ENCODE measurements at regions not wholly inside any gene's neighbourhood (a gene's known extent, or its start where the extent isn't known, plus 50 kb on each side); places are given as distances from the start of the nearest gene placed in this dataset.
"Not testable (repeated sequence)": the region's sequence is repeated elsewhere in the genome, so short reads cannot be mapped to it uniquely, and the experiment has no call there.

- no peak for DNase-seq
These were observed 190.0 kb upstream of the IRS2 start for GRCh38 chr13:109976206-109976997.

GRCh38 chr13:109974354-109974753, 188.0 kb upstream of the IRS2 start:
- DNase-seq, result no peak

DNA sequence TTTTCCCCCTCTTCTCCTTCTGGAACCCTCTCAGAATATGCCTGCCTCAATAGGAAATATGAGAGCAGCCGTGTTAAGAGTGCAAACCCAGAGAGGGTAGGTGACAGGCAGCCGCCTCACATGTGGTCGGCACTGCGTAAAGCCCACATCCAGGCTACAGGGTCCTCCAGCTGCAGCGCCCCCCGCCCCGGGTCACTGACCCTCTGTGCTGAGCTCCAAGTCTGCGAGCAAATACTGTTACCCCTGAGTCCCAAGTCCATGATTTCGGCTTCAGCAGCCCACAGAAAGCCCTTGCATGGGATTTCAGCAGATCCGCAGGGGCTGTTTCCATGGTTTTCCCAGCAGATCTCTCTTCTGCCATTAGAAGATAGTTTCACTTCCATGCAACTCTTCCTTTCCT, 186.9 kb upstream of the IRS2 start:
- DNase-seq, result no peak

DNA sequence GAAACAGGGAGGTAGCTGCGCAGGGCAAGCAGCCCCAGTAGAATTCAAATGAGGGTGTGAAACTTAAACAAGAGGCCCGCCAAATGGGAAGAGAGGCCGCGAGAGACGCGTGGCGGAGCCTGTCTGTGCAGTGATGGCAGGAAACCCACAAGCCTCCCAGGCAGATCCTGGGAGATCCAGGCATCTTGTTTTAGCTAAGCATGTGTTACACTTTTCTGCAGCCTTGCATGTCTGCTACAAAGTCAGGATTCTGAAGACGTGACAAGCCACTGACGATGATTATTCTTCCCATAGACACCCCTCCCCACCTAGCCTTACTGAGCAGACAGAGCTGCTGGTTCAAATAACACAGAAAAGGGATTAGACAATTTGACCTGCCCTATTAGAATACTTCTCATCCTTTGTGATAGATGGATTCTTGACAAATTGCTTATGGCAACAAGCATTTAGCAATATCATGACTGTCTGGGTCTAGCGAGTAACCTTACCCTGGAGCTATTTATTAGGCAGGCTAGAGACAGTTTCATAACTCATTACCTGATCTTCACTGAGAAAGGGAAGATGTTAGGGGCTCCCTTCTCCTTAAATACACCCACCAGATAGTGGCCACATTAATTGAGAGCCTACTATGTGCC, 185.2 kb upstream of the IRS2 start:
- DNase-seq, result no peak

DNA sequence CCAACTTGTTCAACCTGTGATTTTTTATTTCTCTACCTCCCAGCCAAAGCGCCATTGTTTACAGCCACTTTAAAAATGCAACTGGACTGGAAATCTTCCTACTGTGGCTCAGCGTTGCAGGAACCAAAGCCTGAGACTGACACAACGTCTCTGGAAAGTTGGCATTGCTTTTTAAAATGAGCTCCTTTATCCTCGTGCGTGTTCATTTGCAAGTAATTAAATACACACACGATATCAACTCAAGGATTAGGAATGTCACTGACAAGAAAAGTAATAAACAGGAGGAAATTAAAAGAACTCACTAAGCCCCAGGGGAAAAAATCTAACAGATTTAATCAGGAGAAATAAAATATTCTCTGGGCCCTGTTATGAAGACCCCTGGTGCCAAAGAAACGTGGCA, 184.6 kb upstream of the IRS2 start:
- no peak for DNase-seq

DNA sequence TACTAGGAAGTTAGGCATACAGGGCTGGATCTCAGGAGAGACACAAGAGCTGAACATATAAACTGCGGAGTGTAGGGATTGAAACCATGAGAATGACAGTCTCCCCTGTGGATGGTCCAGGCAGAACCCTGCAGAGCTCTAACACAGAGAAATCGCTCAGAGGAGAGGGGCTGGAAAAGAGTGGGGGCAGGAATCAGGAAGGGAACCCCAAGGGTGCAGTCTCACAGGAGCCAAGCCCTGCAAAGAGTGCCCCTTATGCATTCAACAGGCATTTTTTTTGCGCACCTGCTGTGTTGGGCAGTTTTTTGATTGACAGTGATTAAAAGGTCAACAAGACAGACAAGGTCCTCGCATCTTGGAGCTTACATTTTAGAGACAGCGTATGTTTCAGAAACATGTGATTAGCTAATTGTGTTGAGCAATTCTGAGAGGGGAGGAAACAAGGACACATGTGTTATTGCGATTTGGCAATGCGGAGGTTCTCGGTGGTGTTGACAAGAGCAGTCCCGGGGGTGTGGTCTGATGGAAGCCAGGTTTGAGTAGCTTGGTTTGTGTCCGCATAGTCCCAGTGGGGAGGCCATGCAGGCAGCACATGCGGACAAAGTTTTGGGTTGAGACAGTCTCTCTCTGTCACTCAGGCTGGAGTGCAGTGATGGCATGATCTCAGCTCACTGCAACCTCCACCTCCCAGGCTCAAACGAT, 182.6 kb upstream of the IRS2 start:
- DNase-seq, result no peak

DNA sequence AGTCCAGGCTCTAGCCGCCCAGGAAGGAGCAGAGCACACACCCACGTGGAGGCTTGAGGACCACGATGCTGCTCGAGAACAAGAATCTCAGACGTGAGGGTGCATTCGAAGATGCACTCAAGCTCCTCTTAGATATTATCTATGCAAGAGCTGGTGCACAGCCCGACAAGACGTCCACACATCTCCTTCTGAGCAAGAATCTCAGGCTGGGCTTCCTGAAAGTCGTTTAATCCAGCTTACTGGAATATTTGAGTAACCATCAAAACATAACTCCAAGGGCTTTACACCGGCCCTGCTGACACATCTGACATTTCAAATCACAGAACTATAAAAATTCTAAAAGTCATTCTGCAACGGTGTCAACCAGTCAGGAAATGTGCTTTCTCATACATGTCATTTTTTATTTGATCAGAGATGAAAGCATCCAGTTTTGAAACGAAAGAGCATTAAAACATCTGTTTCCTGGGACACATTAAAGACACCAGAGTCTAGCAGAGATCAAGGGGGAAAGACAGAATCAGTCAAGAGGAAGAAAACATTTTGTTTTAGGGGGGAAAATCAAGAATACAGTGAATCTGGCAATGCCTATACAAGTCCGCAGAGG, 177.7 kb upstream of the IRS2 start:
- no peak for DNase-seq

DNA sequence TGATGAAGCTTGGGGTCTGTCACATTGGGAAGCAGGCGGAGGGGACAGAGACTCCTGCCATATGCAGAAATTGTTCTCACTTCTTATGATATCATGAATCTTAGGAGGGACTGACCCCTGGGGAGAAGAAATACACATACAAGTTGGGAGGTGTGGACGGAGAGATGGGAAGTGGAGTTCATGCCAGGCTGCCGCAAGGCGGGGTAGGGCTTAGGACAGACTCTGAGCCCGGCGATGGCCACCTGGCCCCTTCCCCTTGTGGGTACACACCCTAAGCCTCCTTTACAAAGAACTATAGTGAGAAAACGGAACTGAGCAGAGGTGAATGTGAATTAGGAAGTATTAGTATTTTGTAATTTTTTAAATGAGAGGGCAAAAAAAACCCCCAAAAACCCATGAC, 177.0 kb upstream of the IRS2 start:
- no peak for DNase-seq

DNA sequence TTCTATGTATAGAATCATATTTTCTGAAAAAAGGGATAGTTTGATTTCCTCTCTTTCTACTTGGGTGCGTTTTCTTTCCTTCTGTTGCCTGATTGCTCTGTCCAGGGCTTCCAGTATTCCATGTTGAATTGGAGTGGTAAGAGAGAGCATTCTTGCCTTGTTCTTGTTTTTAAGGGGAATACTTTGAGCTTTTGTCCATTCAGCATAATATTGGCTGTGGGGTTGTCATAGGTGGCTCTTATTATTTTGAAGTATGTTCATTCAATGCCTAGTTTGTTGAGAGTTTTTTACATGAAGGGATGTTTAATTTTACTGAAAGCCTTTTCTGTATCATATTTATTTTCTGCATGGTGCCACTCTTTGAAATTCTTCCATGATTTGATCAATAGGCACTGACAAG, 173.5 kb upstream of the IRS2 start:
- DNase-seq, result no peak

DNA sequence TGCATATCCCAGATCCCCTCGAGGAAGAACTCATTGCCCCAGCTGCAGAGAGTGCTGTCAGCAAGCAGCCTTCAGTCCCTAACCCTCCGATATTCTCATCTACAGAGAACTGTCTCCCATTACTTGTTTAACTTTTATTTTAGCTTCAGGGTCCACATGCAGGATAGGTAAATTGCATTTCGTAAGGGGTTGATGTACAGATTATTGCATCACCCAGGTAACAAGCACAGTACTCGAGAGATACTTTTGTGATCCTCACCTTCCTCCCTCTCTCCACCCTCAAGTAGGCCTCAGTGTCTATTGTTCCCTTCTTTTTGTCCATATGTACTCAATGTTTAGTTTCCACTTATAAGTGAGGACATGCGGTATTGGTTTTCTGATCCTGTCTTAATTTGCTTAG, 171.5 kb upstream of the IRS2 start:
- DNase-seq, result no peak

- DNase-seq, result no peak
These were observed 169.2 kb upstream of the IRS2 start for GRCh38 chr13:109955598-109955997.

DNA sequence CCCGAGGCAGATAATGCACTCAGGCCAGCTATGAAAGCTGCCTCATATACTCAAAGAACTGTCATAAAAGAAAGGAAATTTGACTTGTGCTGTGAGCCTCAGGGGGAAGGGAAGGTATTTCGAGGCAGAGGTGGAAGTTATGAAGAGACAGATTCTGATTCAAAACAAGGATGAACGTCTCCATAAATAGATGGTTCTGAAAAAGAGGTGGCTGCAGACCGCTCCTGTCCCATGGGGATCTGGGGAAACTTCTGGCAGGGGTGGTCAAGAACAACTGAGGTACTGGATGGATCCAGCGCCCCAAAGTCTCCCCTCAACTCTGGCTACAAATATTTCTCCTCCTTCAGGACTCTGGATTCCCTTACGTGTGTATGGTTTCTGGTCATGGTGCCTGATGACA, 168.1 kb upstream of the IRS2 start:
- no peak for DNase-seq

DNA sequence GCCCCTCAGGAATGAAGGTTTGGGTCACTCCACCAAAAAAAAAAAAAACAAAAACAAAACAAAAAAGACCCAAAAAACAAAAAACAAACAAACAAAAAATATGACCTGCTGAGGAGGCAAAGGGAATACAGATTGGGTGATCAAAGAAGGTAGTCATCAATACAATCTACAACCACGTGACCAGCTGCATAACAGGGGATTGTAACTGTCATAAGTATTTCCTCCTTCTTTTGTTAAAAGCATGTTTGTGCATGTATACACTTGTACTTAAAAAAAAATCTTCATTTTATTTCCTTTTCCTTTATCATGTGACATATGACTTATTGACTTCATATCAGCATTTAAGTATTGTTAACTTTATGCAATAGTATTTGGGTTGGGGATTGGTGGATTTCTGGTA, 165.1 kb upstream of the IRS2 start:
- no peak for DNase-seq

DNA sequence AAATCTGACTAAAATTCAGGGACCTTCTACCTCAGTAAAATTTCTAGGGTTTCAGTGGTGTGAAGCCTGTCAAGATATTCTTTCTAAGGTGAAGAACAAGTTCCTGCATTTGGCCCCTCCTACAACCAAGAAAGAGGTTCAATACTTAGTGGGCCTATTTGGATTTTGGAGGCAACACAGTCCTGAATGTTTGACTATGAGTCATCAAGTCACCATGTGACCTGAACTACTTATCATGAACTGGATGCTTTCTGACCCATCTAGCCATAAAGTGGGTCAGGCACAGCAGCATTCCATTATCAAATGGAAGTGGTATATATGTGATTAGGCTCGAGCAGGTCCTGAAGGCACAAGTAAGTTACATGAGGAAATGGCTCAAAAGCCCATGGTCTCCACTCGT, 163.0 kb upstream of the IRS2 start:
- DNase-seq, result no peak

DNA sequence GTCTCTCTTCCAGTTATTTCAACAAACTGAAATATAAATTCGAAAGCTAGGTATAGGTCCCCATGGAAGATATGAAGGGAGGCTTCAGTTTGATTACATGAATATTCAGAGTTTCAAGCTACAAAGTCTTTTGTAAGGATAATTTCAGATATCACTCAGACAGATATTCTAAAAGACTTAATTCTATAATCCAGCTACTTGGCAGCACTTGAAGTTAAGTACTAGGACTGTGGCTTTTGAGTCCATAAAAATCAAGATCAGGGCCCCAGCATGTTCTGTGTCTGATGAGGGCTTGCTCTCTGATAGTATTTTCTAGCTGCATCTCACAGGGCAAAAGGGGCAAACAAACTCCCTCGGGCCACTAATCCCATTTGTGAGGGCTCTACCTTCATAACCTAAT, 160.6 kb upstream of the IRS2 start:
- DNase-seq, result no peak

DNA sequence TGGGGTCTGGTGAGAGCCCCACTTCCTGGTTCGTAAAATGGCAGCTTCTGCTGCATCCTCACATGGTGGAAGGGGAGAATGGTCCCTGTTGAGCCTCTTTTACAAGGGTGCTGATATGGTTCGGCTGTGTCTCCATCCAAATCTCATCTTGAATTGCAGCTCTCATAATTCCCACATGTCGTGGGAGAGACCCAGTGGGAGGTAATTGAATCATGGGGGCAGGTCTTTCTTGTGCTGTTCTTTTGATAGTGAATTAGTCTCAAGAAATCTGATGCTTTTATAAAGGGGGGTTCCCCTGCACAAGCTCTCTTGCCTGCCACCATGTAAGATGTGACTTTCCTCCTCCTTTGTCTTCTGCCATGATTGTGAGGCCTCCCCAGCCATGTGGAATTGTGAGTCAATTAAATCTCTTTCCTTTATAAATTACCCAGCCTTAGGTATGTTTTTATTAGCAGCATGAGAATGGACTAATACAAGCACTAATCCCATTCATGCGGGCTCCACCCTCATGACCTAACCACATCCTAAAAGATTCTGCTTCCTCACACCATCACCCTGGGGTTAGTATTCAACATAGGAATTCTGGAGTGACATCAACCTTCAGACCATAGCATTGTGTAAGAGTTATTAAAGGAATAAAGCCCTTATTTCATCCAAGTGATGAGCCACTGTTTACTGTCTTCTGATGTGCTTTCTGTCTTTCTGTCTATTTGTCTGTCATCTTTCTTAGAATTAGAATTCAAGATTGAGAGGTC, 159.0 kb upstream of the IRS2 start:
- no peak for DNase-seq

DNA sequence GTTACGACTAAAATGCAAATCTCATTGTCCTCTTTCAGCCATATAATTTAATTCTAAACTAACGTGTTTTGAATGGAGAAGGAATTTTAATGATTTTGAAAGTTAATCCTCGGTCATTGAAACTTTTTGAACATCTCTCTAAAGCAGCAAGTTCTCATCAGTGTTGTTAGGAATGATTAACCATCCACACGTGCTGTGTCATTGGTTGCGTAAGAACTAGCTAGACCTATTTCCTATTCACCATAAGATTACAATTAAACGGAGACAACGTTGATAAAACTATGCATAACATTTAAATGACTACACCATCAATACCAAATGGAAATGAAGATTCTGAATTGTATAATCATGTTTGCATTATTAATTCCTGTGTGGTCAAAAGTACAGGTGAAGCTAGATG, 155.6 kb upstream of the IRS2 start:
- no peak for DNase-seq

- no peak for DNase-seq
These were observed 154.8 kb upstream of the IRS2 start for GRCh38 chr13:109941221-109941620.

- DNase-seq, result no peak
These were observed 154.3 kb upstream of the IRS2 start for GRCh38 chr13:109940637-109941036.

DNA sequence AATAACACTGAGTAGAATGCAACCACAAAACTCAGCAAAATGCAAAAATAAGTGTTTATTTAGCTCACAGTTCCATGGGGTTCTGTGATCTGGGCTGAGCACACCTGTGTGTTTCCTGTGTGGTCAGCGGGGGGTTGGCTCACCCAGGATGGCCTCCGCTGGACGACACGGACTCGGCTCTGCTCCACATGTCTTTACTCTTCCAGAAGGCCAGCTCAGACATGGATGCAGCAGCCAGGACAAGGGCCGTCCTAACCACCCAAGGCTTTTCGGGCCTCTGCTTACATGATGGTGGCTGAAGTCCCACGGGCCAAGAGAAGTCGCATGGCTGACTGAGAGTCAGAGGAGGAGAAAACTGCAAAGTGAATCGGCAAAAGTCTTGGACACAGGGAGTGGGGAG, 153.5 kb upstream of the IRS2 start:
- no peak for DNase-seq

DNA sequence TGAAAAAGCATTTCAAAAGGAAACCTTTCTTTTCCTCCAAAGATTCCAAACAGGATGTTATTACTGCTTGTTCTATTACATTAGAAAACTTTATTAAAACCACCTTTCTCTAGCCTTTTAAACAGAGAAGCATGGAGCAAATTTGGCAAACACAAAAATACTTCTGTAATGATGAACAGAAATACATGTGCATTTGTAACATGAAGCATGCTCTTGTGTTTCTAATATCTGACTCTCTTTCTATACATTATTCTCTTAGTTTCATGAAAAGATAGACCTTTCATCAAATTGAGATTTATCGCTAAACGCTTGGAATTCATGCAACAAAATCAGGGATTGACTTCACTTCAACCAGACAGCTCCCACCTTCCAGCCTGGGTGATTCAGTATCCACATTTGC, 152.8 kb upstream of the IRS2 start:
- no peak for DNase-seq

DNA sequence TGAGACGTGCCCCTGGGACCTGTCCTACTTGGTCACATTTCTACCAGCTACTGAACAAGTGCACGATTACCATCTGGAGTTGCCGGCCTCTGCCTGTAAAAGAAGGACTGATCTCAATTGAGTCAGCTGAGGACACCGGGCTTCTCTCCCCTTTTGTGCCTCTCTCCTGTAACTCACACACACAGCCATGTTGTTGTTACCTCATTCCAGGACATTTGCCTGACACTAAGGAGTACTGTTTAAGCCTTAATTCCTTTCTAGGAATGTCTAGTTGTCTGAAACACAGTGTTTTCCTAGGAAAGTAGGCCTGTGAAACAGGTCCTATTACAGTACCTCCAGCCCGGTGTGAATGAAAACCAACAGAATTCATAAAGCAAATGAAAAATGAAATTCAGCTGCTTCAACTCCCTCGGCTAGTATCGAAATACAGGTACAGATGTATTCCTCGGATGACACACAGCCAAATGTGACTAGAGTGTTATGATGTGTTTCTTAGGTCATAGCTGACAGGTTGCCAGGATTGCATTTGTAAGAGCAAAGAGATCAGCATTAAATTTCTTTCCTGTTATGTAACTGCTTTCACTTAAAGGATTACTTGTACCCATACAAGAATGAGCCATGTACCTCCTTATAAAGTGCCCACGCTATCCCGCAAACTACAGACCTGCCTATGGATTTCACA, 152.0 kb upstream of the IRS2 start:
- DNase-seq, result no peak

DNA sequence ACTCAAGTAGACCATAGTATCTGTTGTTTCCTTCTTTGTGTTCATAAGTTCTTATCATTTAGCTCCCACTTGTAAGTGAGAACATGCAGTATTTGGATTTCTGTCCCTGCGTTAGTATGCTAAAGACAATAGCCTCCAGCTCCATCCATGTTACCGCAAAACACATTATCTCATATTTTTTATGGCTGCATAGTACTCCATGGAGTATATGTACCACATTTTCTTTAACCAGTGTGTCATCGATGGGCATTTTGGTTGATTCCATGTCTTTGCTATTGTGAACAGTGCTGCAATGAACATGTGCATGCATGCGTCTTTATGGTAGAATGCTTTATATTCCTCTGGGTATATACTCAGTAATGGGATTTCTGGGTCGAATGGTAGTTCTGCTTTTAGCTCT, 148.1 kb upstream of the IRS2 start:
- DNase-seq, result not testable (repeated sequence)
